Keratinocyte (primary cell): ENCODE measurements at regions not wholly inside any gene's neighbourhood (a gene's known extent, or its start where the extent isn't known, plus 50 kb on each side); places are given as distances from the start of the nearest gene placed in this dataset.

Experiments used
- EZH2 ChIP-seq: IDR thresholded peaks from one replicate; pipeline ENCODE4 v1.6.1; 2012; ENCODE audit warnings: inconsistent platforms, mild to moderate bottlenecking, low read length, moderate library complexity
- TF ChIP-seq, protein P1 (sequence below), 3 experiments: IDR thresholded peaks in 1 of 3; conservative IDR thresholded peaks in 1 of 3; optimal IDR thresholded peaks in 1 of 3; 2 replicates in 2 of 3; 3 replicates in 1 of 3; pipeline versions ENCODE3 to v1.5.1; 2011; ENCODE audit warnings: low read length in 3 of 3, mild to moderate bottlenecking in 3 of 3, moderate library complexity in 2 of 3, control low read depth in 1 of 3, inconsistent platforms in 1 of 3; ENCODE audit not compliant: insufficient read depth in 2 of 3; ENCODE audit errors: extremely low read depth in 1 of 3

GRCh38 chr22:49185312-49185969, 642.2 kb downstream of the BRD1 start:
- TF ChIP-seq, protein P1, sequence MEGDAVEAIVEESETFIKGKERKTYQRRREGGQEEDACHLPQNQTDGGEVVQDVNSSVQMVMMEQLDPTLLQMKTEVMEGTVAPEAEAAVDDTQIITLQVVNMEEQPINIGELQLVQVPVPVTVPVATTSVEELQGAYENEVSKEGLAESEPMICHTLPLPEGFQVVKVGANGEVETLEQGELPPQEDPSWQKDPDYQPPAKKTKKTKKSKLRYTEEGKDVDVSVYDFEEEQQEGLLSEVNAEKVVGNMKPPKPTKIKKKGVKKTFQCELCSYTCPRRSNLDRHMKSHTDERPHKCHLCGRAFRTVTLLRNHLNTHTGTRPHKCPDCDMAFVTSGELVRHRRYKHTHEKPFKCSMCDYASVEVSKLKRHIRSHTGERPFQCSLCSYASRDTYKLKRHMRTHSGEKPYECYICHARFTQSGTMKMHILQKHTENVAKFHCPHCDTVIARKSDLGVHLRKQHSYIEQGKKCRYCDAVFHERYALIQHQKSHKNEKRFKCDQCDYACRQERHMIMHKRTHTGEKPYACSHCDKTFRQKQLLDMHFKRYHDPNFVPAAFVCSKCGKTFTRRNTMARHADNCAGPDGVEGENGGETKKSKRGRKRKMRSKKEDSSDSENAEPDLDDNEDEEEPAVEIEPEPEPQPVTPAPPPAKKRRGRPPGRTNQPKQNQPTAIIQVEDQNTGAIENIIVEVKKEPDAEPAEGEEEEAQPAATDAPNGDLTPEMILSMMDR (optimal IDR thresholded peaks at IDR 0.05 in 1 of 3, IDR thresholded peaks at IDR 0.05 in 1 of 3, conservative IDR thresholded peaks at IDR 0.05 in 1 of 3; ENCODE audit: extremely low read depth in 1 of 3, insufficient read depth in 2 of 3, low read length in 3 of 3) = no peak
- no peak for TF ChIP-seq EZH2
